ENCODE measurements at regions not wholly inside any gene's neighbourhood (a gene's known extent, or its start where the extent isn't known, plus 50 kb on each side); places are given as distances from the start of the nearest gene placed in this dataset.

DNA sequence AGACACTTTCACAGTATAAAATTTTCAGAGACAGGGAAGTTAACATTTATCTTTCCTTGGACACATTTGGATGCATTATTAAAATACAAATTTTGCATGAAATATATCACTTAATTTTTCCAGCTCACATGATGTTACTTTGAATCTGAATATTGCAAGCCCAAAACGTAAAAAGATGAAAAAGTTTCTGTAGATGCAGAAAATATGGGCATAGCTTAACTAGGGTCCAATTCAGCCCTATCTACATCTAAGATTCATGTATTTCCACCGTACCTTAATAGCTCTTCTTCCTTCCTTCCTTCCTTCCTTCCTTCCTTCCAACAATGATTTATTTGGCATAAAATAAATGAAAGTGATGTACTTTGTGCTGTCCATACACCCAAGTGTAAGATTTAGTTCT, 1084.6 kb upstream of the TMEFF2 start:
- no peak for TF ChIP-seq POLR2A (IDR thresholded peaks at IDR 0.05)
- TF ChIP-seq, protein P1, sequence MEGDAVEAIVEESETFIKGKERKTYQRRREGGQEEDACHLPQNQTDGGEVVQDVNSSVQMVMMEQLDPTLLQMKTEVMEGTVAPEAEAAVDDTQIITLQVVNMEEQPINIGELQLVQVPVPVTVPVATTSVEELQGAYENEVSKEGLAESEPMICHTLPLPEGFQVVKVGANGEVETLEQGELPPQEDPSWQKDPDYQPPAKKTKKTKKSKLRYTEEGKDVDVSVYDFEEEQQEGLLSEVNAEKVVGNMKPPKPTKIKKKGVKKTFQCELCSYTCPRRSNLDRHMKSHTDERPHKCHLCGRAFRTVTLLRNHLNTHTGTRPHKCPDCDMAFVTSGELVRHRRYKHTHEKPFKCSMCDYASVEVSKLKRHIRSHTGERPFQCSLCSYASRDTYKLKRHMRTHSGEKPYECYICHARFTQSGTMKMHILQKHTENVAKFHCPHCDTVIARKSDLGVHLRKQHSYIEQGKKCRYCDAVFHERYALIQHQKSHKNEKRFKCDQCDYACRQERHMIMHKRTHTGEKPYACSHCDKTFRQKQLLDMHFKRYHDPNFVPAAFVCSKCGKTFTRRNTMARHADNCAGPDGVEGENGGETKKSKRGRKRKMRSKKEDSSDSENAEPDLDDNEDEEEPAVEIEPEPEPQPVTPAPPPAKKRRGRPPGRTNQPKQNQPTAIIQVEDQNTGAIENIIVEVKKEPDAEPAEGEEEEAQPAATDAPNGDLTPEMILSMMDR (IDR thresholded peaks at IDR 0.05): no peak
